Ishikawa (cell line): ENCODE measurements at regions not wholly inside any gene's neighbourhood (a gene's known extent, or its start where the extent isn't known, plus 50 kb on each side); places are given as distances from the start of the nearest gene placed in this dataset.

Source experiments
- CEBPB ChIP-seq: IDR thresholded peaks from 2 replicates; pipeline ENCODE4 v1.6.1; 2012
- CREB1 ChIP-seq: IDR thresholded peaks from 2 replicates; pipeline ENCODE4 v1.6.1; 2012; ENCODE audit warnings: low read depth
- EGR1 ChIP-seq: IDR thresholded peaks from 2 replicates; pipeline ENCODE4 v1.6.1; 2012
- EP300 ChIP-seq: IDR thresholded peaks from 2 replicates; pipeline ENCODE4 v1.6.1; 2012; ENCODE audit warnings: borderline replicate concordance
- FOXM1 ChIP-seq: IDR thresholded peaks from 2 replicates; pipeline ENCODE4 v1.6.1; 2012; ENCODE audit warnings: low read depth, borderline replicate concordance
- NFIC ChIP-seq: IDR thresholded peaks from 2 replicates; pipeline ENCODE4 v1.6.1; 2012
- RAD21 ChIP-seq: IDR thresholded peaks from 2 replicates; pipeline ENCODE4 v1.6.1; 2012; ENCODE audit warnings: low read depth
- TAF1 ChIP-seq: IDR thresholded peaks from 2 replicates; pipeline ENCODE4 v1.6.1; 2012; ENCODE audit warnings: low read depth, mild to moderate bottlenecking
- TCF12 ChIP-seq: IDR thresholded peaks from 2 replicates; pipeline ENCODE4 v1.6.1; 2012; ENCODE audit warnings: low read depth
- TEAD4 ChIP-seq: IDR thresholded peaks from 2 replicates; pipeline ENCODE4 v1.6.1; 2012
- YY1 ChIP-seq: IDR thresholded peaks from 2 replicates; pipeline ENCODE4 v1.6.1; 2012; ENCODE audit warnings: low read depth
- ZBTB7A ChIP-seq: IDR thresholded peaks from 2 replicates; pipeline ENCODE4 v1.6.1; 2012; ENCODE audit warnings: low read depth
- TF ChIP-seq, protein P1 (sequence below): IDR thresholded peaks from 2 replicates; pipeline ENCODE4 v1.6.1; 2012
- TF ChIP-seq, protein P2 (sequence below): IDR thresholded peaks from 2 replicates; pipeline ENCODE4 v1.6.1; 2012; ENCODE audit warnings: low read depth, mild to moderate bottlenecking
- TF ChIP-seq, protein P3 (sequence below): IDR thresholded peaks from 2 replicates; pipeline ENCODE4 v1.6.1; 2012

DNA sequence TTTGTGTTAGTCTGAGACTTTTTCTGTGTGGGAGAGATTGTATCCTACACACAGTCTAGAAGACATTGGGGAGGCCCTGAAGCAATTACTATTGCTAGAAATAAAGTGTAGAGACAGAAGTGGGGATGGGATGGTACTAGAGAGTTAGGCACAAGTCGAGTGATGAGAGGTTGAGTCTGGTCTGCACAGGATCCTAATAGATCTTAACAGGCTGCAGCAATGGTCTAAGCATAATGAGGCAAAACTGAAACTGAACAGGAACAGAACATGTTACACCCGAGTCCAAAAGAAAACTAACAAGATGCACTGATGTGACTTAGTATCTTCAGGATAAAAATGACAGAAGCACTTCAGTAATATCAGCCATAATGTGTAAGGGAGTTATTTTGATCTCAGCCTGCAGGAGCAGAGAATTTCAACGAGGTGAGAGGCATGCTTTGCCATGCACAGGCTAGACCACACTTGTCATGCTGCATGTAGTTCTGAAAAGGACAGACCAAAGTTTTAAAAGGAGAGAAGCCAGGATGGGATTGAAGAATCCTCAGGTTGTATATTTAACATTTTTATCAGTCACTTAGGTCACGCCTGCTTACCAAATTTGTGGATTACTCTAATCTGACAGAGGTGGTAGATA is 205.8 kb upstream of the BOD1L1 start:
- TF ChIP-seq EP300 (no peak), ZBTB7A (no peak), FOXM1 (no peak), CEBPB (no peak), NFIC (no peak), EGR1 (no peak), RAD21 (no peak), TCF12 (no peak), YY1 (no peak), TEAD4 (no peak), CREB1 (no peak)
- TF ChIP-seq, protein P1, sequence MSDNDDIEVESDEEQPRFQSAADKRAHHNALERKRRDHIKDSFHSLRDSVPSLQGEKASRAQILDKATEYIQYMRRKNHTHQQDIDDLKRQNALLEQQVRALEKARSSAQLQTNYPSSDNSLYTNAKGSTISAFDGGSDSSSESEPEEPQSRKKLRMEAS = no peak
- TF ChIP-seq, protein P2, sequence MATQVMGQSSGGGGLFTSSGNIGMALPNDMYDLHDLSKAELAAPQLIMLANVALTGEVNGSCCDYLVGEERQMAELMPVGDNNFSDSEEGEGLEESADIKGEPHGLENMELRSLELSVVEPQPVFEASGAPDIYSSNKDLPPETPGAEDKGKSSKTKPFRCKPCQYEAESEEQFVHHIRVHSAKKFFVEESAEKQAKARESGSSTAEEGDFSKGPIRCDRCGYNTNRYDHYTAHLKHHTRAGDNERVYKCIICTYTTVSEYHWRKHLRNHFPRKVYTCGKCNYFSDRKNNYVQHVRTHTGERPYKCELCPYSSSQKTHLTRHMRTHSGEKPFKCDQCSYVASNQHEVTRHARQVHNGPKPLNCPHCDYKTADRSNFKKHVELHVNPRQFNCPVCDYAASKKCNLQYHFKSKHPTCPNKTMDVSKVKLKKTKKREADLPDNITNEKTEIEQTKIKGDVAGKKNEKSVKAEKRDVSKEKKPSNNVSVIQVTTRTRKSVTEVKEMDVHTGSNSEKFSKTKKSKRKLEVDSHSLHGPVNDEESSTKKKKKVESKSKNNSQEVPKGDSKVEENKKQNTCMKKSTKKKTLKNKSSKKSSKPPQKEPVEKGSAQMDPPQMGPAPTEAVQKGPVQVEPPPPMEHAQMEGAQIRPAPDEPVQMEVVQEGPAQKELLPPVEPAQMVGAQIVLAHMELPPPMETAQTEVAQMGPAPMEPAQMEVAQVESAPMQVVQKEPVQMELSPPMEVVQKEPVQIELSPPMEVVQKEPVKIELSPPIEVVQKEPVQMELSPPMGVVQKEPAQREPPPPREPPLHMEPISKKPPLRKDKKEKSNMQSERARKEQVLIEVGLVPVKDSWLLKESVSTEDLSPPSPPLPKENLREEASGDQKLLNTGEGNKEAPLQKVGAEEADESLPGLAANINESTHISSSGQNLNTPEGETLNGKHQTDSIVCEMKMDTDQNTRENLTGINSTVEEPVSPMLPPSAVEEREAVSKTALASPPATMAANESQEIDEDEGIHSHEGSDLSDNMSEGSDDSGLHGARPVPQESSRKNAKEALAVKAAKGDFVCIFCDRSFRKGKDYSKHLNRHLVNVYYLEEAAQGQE = no peak
- TF ChIP-seq, protein P3, sequence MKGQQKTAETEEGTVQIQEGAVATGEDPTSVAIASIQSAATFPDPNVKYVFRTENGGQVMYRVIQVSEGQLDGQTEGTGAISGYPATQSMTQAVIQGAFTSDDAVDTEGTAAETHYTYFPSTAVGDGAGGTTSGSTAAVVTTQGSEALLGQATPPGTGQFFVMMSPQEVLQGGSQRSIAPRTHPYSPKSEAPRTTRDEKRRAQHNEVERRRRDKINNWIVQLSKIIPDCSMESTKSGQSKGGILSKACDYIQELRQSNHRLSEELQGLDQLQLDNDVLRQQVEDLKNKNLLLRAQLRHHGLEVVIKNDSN = no peak

DNA sequence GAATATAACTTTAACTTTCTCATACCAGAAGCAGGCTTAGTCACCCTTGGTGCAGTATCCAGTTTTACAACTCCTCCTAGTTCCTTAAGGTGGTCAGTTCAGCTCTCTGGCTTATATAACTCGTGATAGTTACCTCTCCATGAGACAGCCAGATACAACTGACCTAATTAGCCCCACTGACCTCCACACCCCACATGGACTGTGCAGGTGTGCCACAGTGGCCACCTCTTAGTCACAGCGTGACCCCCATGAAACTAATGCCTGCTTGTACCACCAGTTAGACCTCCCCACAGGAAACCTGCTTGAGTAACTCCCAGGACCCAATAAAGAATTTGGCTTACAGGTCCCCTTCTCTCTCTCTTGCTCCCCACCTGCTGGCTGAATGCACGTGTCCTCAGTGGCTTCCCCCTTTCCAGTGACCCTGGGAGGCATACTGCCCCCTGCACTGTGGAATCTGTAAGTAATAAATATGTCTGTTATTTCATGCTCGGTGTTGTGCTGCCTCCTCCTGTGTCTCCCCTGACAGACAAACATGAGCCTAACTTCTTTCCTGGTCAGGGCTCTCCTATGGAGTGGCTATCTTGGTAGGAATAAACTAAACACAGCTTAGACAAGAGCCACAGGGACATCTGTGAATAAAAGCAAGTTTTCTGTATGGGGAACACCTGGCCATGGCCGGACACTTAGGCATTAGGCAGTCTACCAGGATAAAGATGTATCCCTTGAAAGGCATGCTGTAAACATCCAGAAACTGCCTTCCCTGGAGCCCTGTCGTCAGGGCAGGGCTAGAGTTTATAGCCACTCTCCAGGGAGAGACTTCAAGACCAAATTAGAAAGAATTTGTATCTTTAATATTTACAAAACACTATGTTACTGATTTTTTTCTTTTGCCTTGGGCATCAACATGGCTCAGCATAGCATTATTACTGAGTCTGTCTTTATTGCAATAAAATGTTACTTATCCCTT is 209.7 kb upstream of the BOD1L1 start:
- TF ChIP-seq EGR1 = no peak
- no peak for TF ChIP-seq YY1
- TF ChIP-seq, protein P3 = no peak
- TF ChIP-seq FOXM1 = no peak
- TF ChIP-seq TCF12 = no peak
- no peak for TF ChIP-seq EP300

DNA sequence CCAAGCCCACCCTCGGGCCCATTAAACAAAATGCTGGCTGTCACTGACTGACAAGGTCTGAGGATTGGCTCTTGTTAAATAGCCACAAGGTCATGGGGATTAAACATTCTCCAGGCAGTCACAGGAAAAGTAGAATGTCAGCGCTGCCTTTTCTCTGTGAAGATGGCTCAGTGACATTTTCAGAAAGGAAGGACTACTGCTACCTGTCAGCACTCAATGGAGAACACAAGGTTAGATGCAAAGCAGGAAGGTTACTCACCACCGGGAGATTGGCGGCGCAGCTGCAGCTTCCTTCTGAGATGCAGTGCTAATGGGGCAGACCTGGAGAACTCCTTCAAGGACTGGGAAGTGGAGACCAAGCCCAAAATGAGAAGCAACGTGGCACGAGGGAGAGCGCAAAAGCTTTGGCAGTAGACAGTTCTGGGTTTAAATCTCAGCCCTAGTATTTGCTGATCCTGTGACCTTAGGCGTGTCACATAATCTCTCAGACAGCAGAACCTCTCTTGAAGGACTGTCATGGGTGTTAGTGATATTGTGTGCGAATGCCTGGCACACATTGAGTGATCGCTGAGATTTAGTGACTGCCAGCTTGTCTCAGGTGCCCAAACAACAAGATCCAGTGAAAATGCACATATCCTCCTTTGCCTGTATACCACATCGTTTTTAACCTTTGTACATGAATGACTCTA is 213.1 kb upstream of the BOD1L1 start:
- TF ChIP-seq, protein P3 = no peak
- TF ChIP-seq NFIC (no peak), FOXM1 (no peak), ZBTB7A (no peak), EGR1 (no peak), TAF1 (no peak), TEAD4 (no peak), CREB1 (no peak), TCF12 (no peak)
- TF ChIP-seq, protein P2 = no peak

DNA sequence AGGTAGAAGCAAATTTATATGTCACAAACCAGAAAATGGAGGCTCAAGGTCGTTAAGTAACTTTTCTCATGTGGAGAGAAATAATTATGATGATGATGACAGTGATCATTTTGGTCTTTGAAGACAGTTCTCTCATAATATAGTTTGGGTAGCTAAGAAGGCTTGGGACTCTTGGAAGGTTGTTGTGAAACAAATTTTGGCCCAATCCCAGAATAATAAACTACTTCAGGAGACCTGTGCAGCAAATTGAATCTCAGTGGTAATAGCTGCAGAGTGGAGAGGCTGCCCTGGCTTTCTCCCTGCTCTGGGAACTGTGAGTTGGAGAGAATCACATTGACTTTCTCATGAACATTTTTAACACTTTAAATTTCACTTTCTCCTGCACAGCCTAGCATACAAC is 217.2 kb upstream of the BOD1L1 start:
- no peak for TF ChIP-seq CREB1
- TF ChIP-seq FOXM1 = no peak

DNA sequence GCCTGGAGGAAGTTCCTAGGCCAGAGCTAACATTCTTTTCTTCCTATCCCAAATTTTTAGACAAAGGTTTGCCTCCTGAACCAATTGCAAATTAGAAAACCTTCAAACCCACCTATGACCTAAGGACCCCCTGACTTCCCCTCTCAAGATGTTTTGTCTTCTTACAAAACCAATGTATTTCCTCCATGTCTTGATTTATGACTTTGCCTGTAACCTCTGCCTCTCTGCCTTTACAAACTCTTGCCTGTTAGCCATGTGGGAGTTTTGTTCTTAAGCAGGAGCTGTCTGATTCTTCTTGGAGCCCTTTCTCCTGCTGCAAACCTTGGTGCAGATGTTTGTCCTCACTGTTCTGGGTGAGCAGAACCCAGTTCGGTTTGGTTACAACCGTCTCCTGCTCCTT is 222.3 kb upstream of the BOD1L1 start:
- TF ChIP-seq ZBTB7A = no peak
- TF ChIP-seq TCF12 = no peak
- no peak for TF ChIP-seq RAD21
- TF ChIP-seq, protein P2 = no peak
- no peak for TF ChIP-seq TEAD4
- no peak for TF ChIP-seq TAF1
- TF ChIP-seq, protein P3 = no peak
- no peak for TF ChIP-seq YY1
- TF ChIP-seq EP300 = no peak
- TF ChIP-seq NFIC = no peak
- no peak for TF ChIP-seq EGR1
- TF ChIP-seq, protein P1 = no peak
- no peak for TF ChIP-seq CEBPB
- no peak for TF ChIP-seq FOXM1
